Parathyroid adenoma (tissue), 2 donors: ENCODE measurements at regions not wholly inside any gene's neighbourhood (a gene's known extent, or its start where the extent isn't known, plus 50 kb on each side); places are given as distances from the start of the nearest gene placed in this dataset.

ENCODE experiments used
- H2AFZ ChIP-seq: fragments of 300-600 bp; sonication (generic); one replicate; pipeline ENCODE4 v1.7.0; 2017; ENCODE audit warnings: antibody characterized with exemption, mild to moderate bottlenecking
- H3K27ac ChIP-seq: fragments of 300-600 bp; sonication (generic); one replicate; pipeline ENCODE4 v1.7.0; 2017
- H3K27me3 ChIP-seq: fragments of 300-600 bp; sonication (generic); one replicate; pipeline ENCODE4 v1.7.0; 2017; ENCODE audit warnings: low read length; ENCODE audit not compliant: control insufficient read depth, insufficient read depth
- H3K36me3 ChIP-seq: fragments of 300-600 bp; sonication (generic); one replicate; pipeline ENCODE4 v1.7.0; 2017; ENCODE audit warnings: low read length; ENCODE audit not compliant: control insufficient read depth, insufficient read depth
- H3K4me1 ChIP-seq: fragments of 300-600 bp; sonication (generic); one replicate; pipeline ENCODE4 v1.7.0; 2017; ENCODE audit warnings: control low read depth
- H3K4me2 ChIP-seq: fragments of 300-600 bp; sonication (generic); one replicate; pipeline ENCODE4 v1.7.0; 2017; ENCODE audit warnings: low read length
- H3K4me3 ChIP-seq: fragments of 300-600 bp; sonication (generic); one replicate; pipeline ENCODE4 v1.7.0; 2017; ENCODE audit warnings: low read depth, low read length
- H3K79me2 ChIP-seq: fragments of 300-600 bp; sonication (generic); one replicate; pipeline ENCODE4 v1.7.0; 2017; ENCODE audit warnings: control low read depth
- H3K9ac ChIP-seq: fragments of 300-600 bp; sonication (generic); one replicate; pipeline ENCODE4 v1.7.0; 2017; ENCODE audit warnings: mild to moderate bottlenecking
- H3K9me3 ChIP-seq: fragments of 300-600 bp; sonication (generic); one replicate; pipeline ENCODE4 v1.7.0; 2017; ENCODE audit warnings: low read length; ENCODE audit not compliant: control insufficient read depth
- CTCF ChIP-seq: fragments of 300-600 bp; sonication (generic); IDR thresholded peaks from one replicate; pipeline ENCODE4 v1.7.0; 2017; ENCODE audit warnings: antibody characterized with exemption, mild to moderate bottlenecking
- donor health status: primary hyperparathyroidism.

- Histone ChIP-seq H3K4me2 (no peak overlapping the region), H2AFZ (no peak overlapping the region), H3K4me1 (no peaks in the 10 kb centered on the region), H3K27me3 (no peaks in the 10 kb centered on the region), H3K36me3 (no peaks in the 10 kb centered on the region), H3K9me3 (no peaks in the 10 kb centered on the region), H3K27ac (no peak overlapping the region), H3K9ac (no peak overlapping the region), H3K79me2 (no peaks in the 10 kb centered on the region), H3K4me3 (no peak overlapping the region)
- TF ChIP-seq CTCF: no peak
Measured at GRCh38 chr6:147664092-147664491, 155.6 kb downstream of the SAMD5 start.

DNA sequence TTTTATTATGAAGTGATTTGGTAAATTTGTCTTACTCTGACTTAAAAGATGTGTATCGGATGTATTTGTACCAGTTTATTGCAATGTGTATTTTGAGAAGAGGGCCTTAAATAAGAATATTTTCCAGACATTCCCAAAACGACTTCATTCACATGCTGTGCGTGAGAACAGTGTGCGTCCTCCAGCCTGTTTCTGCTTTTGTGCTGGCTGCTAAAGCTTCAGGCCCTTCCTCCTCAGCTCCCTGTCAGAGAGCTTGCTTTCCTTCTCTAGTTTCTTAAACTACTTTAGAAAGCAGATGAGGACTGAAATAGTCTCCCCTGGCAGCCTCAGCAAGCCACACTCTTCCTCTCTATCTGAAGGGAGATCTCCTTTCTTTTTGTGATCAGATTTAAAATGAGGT is 157.8 kb downstream of the SAMD5 start:
- Histone ChIP-seq H3K9ac (no peak overlapping the region), H3K79me2 (no peaks in the 10 kb centered on the region)

GRCh38 chr6:147667082-147667481 is 158.6 kb downstream of the SAMD5 start:
- Histone ChIP-seq H3K4me3 (no peak overlapping the region), H3K9me3 (no peaks in the 10 kb centered on the region), H3K4me2 (no peak overlapping the region), H3K27ac (no peak overlapping the region), H2AFZ (no peak overlapping the region), H3K79me2 (no peaks in the 10 kb centered on the region), H3K9ac (no peak overlapping the region), H3K27me3 (no peaks in the 10 kb centered on the region), H3K36me3 (no peaks in the 10 kb centered on the region), H3K4me1 (no peaks in the 10 kb centered on the region)
- TF ChIP-seq CTCF: no peak

More for the DNA sequence above, 157.8 kb downstream of the SAMD5 start:
- Histone ChIP-seq H3K27me3 (no peaks in the 10 kb centered on the region), H3K36me3 (no peaks in the 10 kb centered on the region), H3K4me3 (no peak overlapping the region), H3K4me1 (no peaks in the 10 kb centered on the region), H3K4me2 (no peak overlapping the region), H3K27ac (no peak overlapping the region), H3K9me3 (no peaks in the 10 kb centered on the region), H2AFZ (no peak overlapping the region)
- no peak for TF ChIP-seq CTCF

- Histone ChIP-seq H3K36me3 (no peaks in the 10 kb centered on the region), H3K27me3 (no peaks in the 10 kb centered on the region), H3K4me2 (no peak overlapping the region), H3K79me2 (no peaks in the 10 kb centered on the region), H3K9ac (no peak overlapping the region), H2AFZ (no peak overlapping the region), H3K27ac (no peak overlapping the region), H3K4me1 (no peaks in the 10 kb centered on the region), H3K4me3 (no peak overlapping the region), H3K9me3 (no peaks in the 10 kb centered on the region)
- no peak for TF ChIP-seq CTCF
Measured at GRCh38 chr6:147674099-147674498, 165.6 kb downstream of the SAMD5 start.

- H3K79me2 ChIP-seq: no peaks in the 10 kb centered on the region
- H3K4me2 ChIP-seq: no peak overlapping the region
- no peak overlapping the region for H3K4me3 ChIP-seq
- no peak overlapping the region for H3K9ac ChIP-seq
- H3K4me1 ChIP-seq: no peaks in the 10 kb centered on the region
- no peak overlapping the region for H2AFZ ChIP-seq
- H3K27me3 ChIP-seq: no peaks in the 10 kb centered on the region
- no peak overlapping the region for H3K27ac ChIP-seq
- no peaks in the 10 kb centered on the region for H3K9me3 ChIP-seq
- H3K36me3 ChIP-seq: no peaks in the 10 kb centered on the region
- no peak for TF ChIP-seq CTCF
Measured at GRCh38 chr6:147674794-147675193, 166.3 kb downstream of the SAMD5 start.
